Heart left ventricle (tissue), 16 donors: ENCODE measurements at regions not wholly inside any gene's neighbourhood (a gene's known extent, or its start where the extent isn't known, plus 50 kb on each side); places are given as distances from the start of the nearest gene placed in this dataset.

Experiments
- ATAC-seq, 4 donors: fragments of 200-7000 bp; cut with Tn5 transposase; one replicate each; pipeline ENCODE4 v1.9.1; 2020 to 2022; ENCODE audit warnings: moderate library complexity in 4 of 4, mild to moderate bottlenecking in 3 of 4, moderate number of reproducible peaks in 1 of 4
- DNase-seq, 5 donors: peaks; one replicate each; pipeline ENCODE4 v3.0.0-alpha.2; 2020
- H3K27ac ChIP-seq, 12 donors: fragments of 200-600 bp; sonication (generic) in 4 of 12; one replicate each; pipeline versions ENCODE4 v1.5.0 to v1.8.0; 2016 to 2022; ENCODE audit warnings: mild to moderate bottlenecking in 2 of 12
- H3K27me3 ChIP-seq, 9 donors: fragments of 200-600 bp; sonication (generic) in 2 of 9; one replicate each; pipeline versions ENCODE4 v1.5.1 to v1.8.0; 2016 to 2022; ENCODE audit warnings: mild to moderate bottlenecking in 3 of 9
- H3K36me3 ChIP-seq, 9 donors: fragments of 200-600 bp; sonication (generic) in 2 of 9; one replicate each; pipeline versions ENCODE4 v1.5.0 to v1.8.0; 2018 to 2022; ENCODE audit warnings: mild to moderate bottlenecking in 2 of 9
- H3K4me1 ChIP-seq, 12 donors: fragments of 200-600 bp; sonication (generic) in 4 of 12; one replicate each; pipeline versions ENCODE4 v1.5.0 to v1.8.0; 2016 to 2022; ENCODE audit warnings: mild to moderate bottlenecking in 3 of 12
- H3K4me3 ChIP-seq, 12 donors: fragments of 200-600 bp; sonication (generic) in 4 of 12; one replicate each; pipeline versions ENCODE4 v1.5.0 to v1.8.0; 2017 to 2022; ENCODE audit warnings: mild to moderate bottlenecking in 9 of 12, moderate library complexity in 4 of 12
- H3K9me3 ChIP-seq, 12 donors: fragments of 200-600 bp; sonication (generic) in 4 of 12; one replicate each; pipeline versions ENCODE4 v1.5.0 to v1.8.0; 2016 to 2022; ENCODE audit warnings: mild to moderate bottlenecking in 1 of 12
- POLR2A ChIP-seq, 2 donors: fragments of 450-650 bp; IDR thresholded peaks; one replicate each; pipeline ENCODE4 v1.6.1; 2017; ENCODE audit warnings: antibody characterized with exemption in 2 of 2, mild to moderate bottlenecking in 2 of 2, moderate library complexity in 2 of 2
- WGBS, 4 donors: extraction: QIAGEN DNeasy Blood & Tissue Kit in 2 of 4; methylation state at CpG; one replicate each; pipeline versions ENCODE4 v1.1.5 to v1.1.7; 2013 to 2018; 5-methylcytosine and 5-hydroxymethylcytosine counted together
- intact Hi-C, 10 donors: fragments of 100-400 bp; cut with DNase I; formaldehyde crosslinking; loops; one replicate each; pipeline versions ENCODE4 v1.11.1 to v1.14.2; 2022
- TF ChIP-seq, protein P1 (sequence below), 12 donors: fragments of 200-600 bp; sonication (generic) in 4 of 12; IDR thresholded peaks; one replicate each; pipeline versions ENCODE4 v1.5.0 to v1.8.0; 2018 to 2022; ENCODE audit warnings: antibody characterized with exemption in 12 of 12, mild to moderate bottlenecking in 5 of 12
- donor health status: ischemic (EF 13 %, LVEDD 7.1; RV severe dilation, severe dysfunction).
- donor health status: healthy with polysubstance abuse.
- donor health status: DM: no; HTN: yes; CAD: no.
- donor health status: DM: no; HTN: no; CAD: no.
- donor health status: ischemic (EF 25% LVEDD 6.9; RV normal size, moderate dysfunction).
- donor health status: ischemic (EF 25% LVEDD 5.7; RV mildly dilated, moderate dysfunction).
- donor health status: healthy.
- donor health status: DM: yes; HTN: yes; CAD: no.
- donor health status: ischemic (EF 35%, LVEDD 5.7; RV mildly dilated, moderate dysfunction).
- donor health status: nonischemic (EF 11% LVEDD 7.7; RV severe dilation, severe dysfunction).
- donor health status: DM: yes; HTN: yes; CAD: no.
- donor health status: PGD.
- donor health status: ischemic (EF 29% LVEDD 5.4; RV normal size, mild dysfunction).
- donor health status: nonischemic (EF 23%, LVEDD 6.1; RV moderate dilation, normal function).

DNA sequence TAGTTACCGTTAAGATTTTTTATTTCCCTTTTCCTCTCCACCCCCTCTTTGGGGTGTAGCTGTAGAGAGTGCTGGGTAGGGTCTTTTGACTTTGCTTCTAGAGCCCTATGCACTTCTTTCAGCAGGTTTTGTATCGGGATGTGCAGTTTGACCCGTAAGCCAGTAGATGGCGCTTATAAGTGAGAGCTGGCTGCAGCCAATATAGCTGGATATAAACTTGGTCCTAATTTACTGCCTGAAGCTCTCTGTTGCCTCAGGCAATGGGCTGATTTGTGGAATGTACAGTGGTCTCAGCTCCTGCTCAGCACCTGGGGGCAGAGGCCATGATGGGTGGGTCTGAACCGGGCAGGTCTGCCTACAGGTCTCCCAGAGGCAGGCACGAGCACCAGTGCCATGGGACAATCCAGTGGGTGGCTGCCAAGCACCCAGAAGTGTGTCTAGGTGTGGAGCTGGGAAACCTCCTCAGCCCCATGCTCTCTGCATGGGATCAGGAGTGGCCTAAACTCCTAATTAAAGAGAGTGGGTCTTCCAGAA, 146.5 kb downstream of the SPANXN1 start:
- no peak for DNase-seq
- ATAC-seq: no peak
- peaks cover 0 to 15% (median 0%) of the 10 kb centered on the region in 12 donors for H3K9me3 ChIP-seq
- H3K4me1 ChIP-seq: no peaks in the 10 kb centered on the region
- no peaks in the 10 kb centered on the region for H3K36me3 ChIP-seq
- H3K27me3 ChIP-seq: no peaks in the 10 kb centered on the region
- H3K4me3 ChIP-seq: no peak overlapping the region
- H3K27ac ChIP-seq: no peak overlapping the region
- 17 to 27% (median 21%) methylated on average over 6 of the region's 6 CpGs for WGBS, 4 donors
- intact Hi-C loops: no loop called here
- TF ChIP-seq, protein P1, sequence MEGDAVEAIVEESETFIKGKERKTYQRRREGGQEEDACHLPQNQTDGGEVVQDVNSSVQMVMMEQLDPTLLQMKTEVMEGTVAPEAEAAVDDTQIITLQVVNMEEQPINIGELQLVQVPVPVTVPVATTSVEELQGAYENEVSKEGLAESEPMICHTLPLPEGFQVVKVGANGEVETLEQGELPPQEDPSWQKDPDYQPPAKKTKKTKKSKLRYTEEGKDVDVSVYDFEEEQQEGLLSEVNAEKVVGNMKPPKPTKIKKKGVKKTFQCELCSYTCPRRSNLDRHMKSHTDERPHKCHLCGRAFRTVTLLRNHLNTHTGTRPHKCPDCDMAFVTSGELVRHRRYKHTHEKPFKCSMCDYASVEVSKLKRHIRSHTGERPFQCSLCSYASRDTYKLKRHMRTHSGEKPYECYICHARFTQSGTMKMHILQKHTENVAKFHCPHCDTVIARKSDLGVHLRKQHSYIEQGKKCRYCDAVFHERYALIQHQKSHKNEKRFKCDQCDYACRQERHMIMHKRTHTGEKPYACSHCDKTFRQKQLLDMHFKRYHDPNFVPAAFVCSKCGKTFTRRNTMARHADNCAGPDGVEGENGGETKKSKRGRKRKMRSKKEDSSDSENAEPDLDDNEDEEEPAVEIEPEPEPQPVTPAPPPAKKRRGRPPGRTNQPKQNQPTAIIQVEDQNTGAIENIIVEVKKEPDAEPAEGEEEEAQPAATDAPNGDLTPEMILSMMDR (IDR thresholded peaks at IDR 0.05): peak in 2 of 12 donors; percentile 15 to 28
- TF ChIP-seq POLR2A (IDR thresholded peaks at IDR 0.05): no peak

DNA sequence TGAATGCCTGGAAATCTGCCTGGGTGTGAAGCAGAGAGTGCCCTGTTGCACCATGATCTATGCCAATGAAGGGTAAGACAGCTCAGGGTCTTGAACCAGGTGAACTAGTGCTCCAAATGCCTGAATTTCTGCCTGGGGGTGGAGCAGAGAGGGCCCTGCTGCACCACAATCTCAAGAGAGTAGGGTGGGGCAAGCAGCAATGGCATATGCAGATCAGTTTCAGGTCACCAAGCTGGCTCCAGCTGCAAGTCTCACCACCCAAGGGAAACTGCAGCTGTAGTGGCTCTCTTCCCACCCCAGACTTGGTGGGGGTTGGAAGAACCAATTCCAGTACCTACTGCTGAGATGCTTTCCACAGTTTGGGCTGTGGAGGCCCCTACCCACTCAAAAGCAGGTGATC, 147.0 kb downstream of the SPANXN1 start:
- DNase-seq (no peak), ATAC-seq (no peak)
- intact Hi-C loops: no loop called here
- no peaks in the 10 kb centered on the region for H3K4me1 ChIP-seq
- peaks cover 0 to 15% (median 0%) of the 10 kb centered on the region in 12 donors for H3K9me3 ChIP-seq
- no peak overlapping the region for H3K27ac ChIP-seq
- H3K4me3 ChIP-seq: no peak overlapping the region
- TF ChIP-seq, protein P1 (IDR thresholded peaks at IDR 0.05): no peak
- no peak for TF ChIP-seq POLR2A (IDR thresholded peaks at IDR 0.05)
- no peaks in the 10 kb centered on the region for H3K36me3 ChIP-seq
- H3K27me3 ChIP-seq: no peaks in the 10 kb centered on the region

DNA sequence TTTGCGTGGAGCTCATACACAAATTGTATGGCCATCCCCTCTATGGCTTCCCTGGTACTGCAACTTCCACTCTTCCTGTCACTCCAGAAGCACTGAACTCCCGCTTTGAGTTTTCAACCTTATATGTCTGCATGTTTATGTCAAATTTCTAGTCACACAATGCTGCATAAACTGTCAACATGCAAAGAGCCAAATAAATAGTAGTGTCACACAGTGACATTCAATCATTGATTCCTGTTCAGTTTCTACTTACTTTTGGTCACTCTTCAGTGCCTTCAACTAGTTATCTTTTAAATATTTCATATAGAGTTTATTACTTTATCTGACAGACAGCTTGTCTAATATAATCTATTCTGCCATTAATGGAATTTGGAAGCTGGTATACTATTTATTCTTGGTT, 149.3 kb downstream of the SPANXN1 start:
- WGBS, 4 donors: 61 to 89% (median 82%) methylated on average over 2 of the region's 2 CpGs
- Histone ChIP-seq H3K36me3 (no peaks in the 10 kb centered on the region), H3K4me1 (no peaks in the 10 kb centered on the region), H3K4me3 (no peak overlapping the region), H3K27me3 (no peaks in the 10 kb centered on the region), H3K9me3 (peaks cover 0 to 15% (median 0%) of the 10 kb centered on the region in 12 donors), H3K27ac (no peak overlapping the region)
- intact Hi-C loops: no loop called here
- DNase-seq: no peak
- TF ChIP-seq, protein P1 (IDR thresholded peaks at IDR 0.05): no peak
- no peak for TF ChIP-seq POLR2A (IDR thresholded peaks at IDR 0.05)
- no peak for ATAC-seq

DNA sequence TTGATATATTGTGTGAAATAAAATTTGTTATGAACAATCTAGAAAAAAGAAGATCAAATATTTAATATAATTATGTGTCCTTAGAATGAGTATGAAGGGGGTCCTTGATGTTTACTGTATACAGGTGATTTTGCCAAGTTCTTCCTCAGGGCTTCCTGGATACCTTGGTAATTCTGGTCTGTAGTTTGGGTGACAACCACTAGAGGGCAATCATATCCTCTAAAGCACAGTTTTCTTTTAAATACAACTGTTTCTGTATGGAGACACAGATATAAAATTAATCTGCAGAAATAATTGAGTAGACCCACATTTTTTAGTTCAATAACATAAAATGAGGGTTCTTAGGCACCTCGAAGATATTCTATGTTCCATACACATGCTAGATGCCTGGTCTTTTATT, 157.7 kb downstream of the SPANXN1 start:
- no peak for DNase-seq
- TF ChIP-seq, protein P1 (IDR thresholded peaks at IDR 0.05): peak; percentile 27 to 68 (median 47)
- TF ChIP-seq POLR2A (IDR thresholded peaks at IDR 0.05): no peak
- Histone ChIP-seq H3K27me3 (no peaks in the 10 kb centered on the region), H3K4me3 (no peak overlapping the region), H3K36me3 (no peaks in the 10 kb centered on the region), H3K4me1 (no peaks in the 10 kb centered on the region), H3K27ac (no peak overlapping the region), H3K9me3 (no peaks in the 10 kb centered on the region)
- 0 to 3% (median 0%) methylated on average over 1 of the region's 1 CpG for WGBS, 4 donors
- intact Hi-C loops: no loop called here
- ATAC-seq: no peak
